Right cardiac atrium (tissue), 5 donors: ENCODE measurements at regions not wholly inside any gene's neighbourhood (a gene's known extent, or its start where the extent isn't known, plus 50 kb on each side); places are given as distances from the start of the nearest gene placed in this dataset.

Experiments used
- ATAC-seq, 2 donors: fragments of 200-7000 bp; cut with Tn5 transposase; one replicate each; pipeline versions ENCODE4 v1.8.0 to v1.9.1; 2020; ENCODE audit warnings: moderate library complexity in 2 of 2, mild to moderate bottlenecking in 1 of 2
- DNase-seq, 3 donors: peaks; one replicate each; pipeline ENCODE4 v3.0.0-alpha.2; 2020
- H3K27ac ChIP-seq: one replicate; pipeline ENCODE4 v1.5.1; 2013; ENCODE audit warnings: mild to moderate bottlenecking, low read length, control low read depth, moderate library complexity
- H3K27me3 ChIP-seq: one replicate; pipeline ENCODE4 v1.6.1; 2013; ENCODE audit not compliant: control insufficient read depth, insufficient read depth
- H3K4me1 ChIP-seq: one replicate; pipeline ENCODE4 v1.6.1; 2013; ENCODE audit warnings: low read length; ENCODE audit not compliant: control insufficient read depth, insufficient read depth
- H3K4me3 ChIP-seq: one replicate; pipeline ENCODE4 v1.5.1; 2013; ENCODE audit warnings: low read length, control low read depth
- H3K9me3 ChIP-seq: one replicate; pipeline ENCODE4 v1.6.1; 2013; ENCODE audit warnings: low read length; ENCODE audit not compliant: control insufficient read depth
- WGBS: extraction: QIAGEN DNeasy Blood & Tissue Kit; methylation state at CpG from one replicate; pipeline ENCODE4 v1.1.7; 2013; 5-methylcytosine and 5-hydroxymethylcytosine counted together
- intact Hi-C, 4 donors: fragments of 100-400 bp; cut with DNase I; formaldehyde crosslinking; loops; one replicate each; pipeline versions ENCODE4 v1.11.0 to v1.14.0; 2022 to 2023
- donor health status: healthy with polysubstance abuse.
- donor health status: DM: no; HTN: yes; CAD: no.
- donor health status: DM: no; HTN: no; CAD: no.
- donor health status: DM: no; HTN: yes; CAD: no; lungs with severe emphysema.
- donor health status: DM: yes; HTN: yes; CAD: no.

DNA sequence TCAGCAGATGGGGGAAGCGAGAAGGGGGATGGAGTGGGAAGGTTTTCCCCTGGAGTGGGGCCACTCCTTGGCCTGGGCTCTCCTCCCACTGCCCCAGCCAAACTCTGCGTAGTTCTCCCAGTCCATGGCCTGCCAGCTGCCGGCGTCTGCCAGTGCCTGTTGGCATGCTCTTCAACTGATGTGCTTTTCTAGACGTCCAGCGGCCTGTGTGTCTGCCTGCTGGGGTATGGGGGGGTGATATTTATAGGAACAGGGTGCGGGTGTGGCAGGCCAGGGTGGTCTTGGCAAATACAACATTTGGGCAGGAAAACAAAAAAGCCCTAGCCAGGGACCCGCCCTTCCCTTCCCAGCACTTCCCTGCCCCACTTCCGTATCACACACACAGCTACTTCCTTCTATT is 786.3 kb upstream of the NOVA1 start:
- ATAC-seq: no peak
- DNase-seq: peak in 2 of 3 donors; percentile 20 to 38
- H3K4me3 ChIP-seq: no peak overlapping the region
- intact Hi-C loops: no loop called here
- H3K27ac ChIP-seq: no peak overlapping the region
- 71% methylated on average over 9 of the region's 9 CpGs for WGBS
- H3K9me3 ChIP-seq: no peaks in the 10 kb centered on the region
- H3K4me1 ChIP-seq: no peaks in the 10 kb centered on the region
- no peaks in the 10 kb centered on the region for H3K27me3 ChIP-seq

DNA sequence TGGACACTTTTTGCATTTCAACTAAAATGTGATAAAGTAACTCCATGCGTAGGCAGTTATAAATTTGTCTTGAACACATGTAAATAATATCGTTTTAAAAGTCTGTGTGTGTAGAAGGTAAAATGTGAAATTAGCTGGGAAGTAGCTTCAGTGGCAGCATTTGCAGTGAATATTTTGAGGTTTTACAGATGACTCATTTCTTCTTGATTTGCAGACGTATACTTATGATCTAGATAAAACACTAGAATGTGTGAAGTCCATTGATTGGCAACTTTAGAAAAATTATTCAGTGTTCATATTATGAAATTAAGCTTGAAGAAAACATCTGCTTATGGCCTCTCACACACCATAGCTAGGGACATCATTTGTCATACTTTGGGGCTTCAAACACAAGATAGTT is 788.6 kb upstream of the NOVA1 start:
- Histone ChIP-seq H3K27ac (no peak overlapping the region), H3K4me1 (no peaks in the 10 kb centered on the region), H3K4me3 (no peak overlapping the region), H3K27me3 (no peaks in the 10 kb centered on the region), H3K9me3 (no peaks in the 10 kb centered on the region)
- 51% methylated on average over 3 of the region's 3 CpGs for WGBS
- intact Hi-C loops: no loop called here
- ATAC-seq (no peak), DNase-seq (no peak)

GRCh38 chr14:27387463-27387862 is 789.6 kb upstream of the NOVA1 start:
- no peak overlapping the region for H3K27ac ChIP-seq
- H3K9me3 ChIP-seq: no peaks in the 10 kb centered on the region
- no peaks in the 10 kb centered on the region for H3K27me3 ChIP-seq
- no peak for ATAC-seq
- WGBS: 39% methylated on average over 1 of the region's 1 CpG
- no peak overlapping the region for H3K4me3 ChIP-seq
- H3K4me1 ChIP-seq: no peaks in the 10 kb centered on the region
- intact Hi-C loops: no loop called here
- DNase-seq: no peak

- Histone ChIP-seq H3K4me1 (no peaks in the 10 kb centered on the region), H3K27ac (no peak overlapping the region), H3K9me3 (no peaks in the 10 kb centered on the region), H3K27me3 (no peaks in the 10 kb centered on the region), H3K4me3 (no peak overlapping the region)
- DNase-seq: no peak
- WGBS: 56% methylated on average over 2 of the region's 2 CpGs
- intact Hi-C loops: no loop called here
- ATAC-seq: no peak
Measured at GRCh38 chr14:27389402-27389801, 791.6 kb upstream of the NOVA1 start.

DNA sequence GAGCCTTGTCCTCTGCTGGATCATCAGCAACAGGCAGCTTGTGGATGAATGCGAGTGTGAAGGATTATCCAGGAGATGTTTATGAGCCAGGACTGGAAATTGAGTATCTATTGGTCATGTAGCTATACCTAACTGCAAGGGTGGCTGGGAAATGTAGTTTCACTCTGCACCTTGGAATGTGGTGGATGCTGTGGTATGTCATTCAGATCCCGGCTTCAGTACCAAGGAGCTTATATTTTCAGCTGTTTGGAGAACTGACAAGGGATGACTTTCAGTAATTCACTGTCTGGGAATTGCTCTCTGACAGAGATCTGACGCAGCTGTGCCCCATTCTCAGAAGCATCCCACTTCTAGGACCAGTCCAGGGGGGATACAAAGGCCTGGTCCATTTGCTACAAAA is 792.3 kb upstream of the NOVA1 start:
- intact Hi-C loops: no loop called here

DNA sequence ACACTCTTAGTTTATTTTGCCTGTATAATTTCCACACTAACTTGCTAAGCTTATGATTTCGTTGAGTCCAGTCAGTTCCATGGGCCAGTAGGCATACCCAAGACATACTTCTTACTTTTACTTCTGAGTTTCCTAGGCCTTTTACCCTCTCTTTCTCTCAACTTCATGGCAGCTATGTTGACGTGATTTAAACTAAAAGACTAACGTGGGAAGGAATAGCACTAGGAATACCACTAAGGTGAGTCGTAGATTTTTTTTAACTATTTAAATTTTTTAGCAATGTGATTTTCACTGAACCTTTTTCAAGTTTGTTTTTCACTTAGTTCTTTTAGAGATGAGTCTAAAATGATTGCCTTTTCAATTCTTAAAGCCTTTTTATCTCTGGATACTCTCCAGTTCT is 793.5 kb upstream of the NOVA1 start:
- intact Hi-C loops: no loop called here
- H3K27ac ChIP-seq: no peak overlapping the region
- H3K9me3 ChIP-seq: no peaks in the 10 kb centered on the region
- H3K4me1 ChIP-seq: no peaks in the 10 kb centered on the region
- DNase-seq (no peak), ATAC-seq (no peak)
- no peaks in the 10 kb centered on the region for H3K27me3 ChIP-seq
- no peak overlapping the region for H3K4me3 ChIP-seq
- WGBS: 75% methylated on average over 4 of the region's 4 CpGs

More for the DNA sequence above, 792.3 kb upstream of the NOVA1 start:
- H3K9me3 ChIP-seq: no peaks in the 10 kb centered on the region
- ATAC-seq (no peak), DNase-seq (no peak)
- H3K27me3 ChIP-seq: no peaks in the 10 kb centered on the region
- 67% methylated on average over 3 of the region's 3 CpGs for WGBS
- H3K4me3 ChIP-seq: no peak overlapping the region
- H3K27ac ChIP-seq: no peak overlapping the region
- H3K4me1 ChIP-seq: no peaks in the 10 kb centered on the region

- H3K4me1 ChIP-seq: no peaks in the 10 kb centered on the region
- H3K9me3 ChIP-seq: no peaks in the 10 kb centered on the region
- ATAC-seq (no peak), DNase-seq (no peak)
- no peak overlapping the region for H3K4me3 ChIP-seq
- no peaks in the 10 kb centered on the region for H3K27me3 ChIP-seq
- intact Hi-C loops: no loop called here
- 78% methylated on average over 1 of the region's 1 CpG for WGBS
- no peak overlapping the region for H3K27ac ChIP-seq
Measured at GRCh38 chr14:27392153-27392552, 794.3 kb upstream of the NOVA1 start.

- no peak overlapping the region for H3K27ac ChIP-seq
- 57% methylated on average over 2 of the region's 2 CpGs for WGBS
- no peaks in the 10 kb centered on the region for H3K4me1 ChIP-seq
- DNase-seq (no peak), ATAC-seq (no peak)
- no peaks in the 10 kb centered on the region for H3K9me3 ChIP-seq
- intact Hi-C loops: no loop called here
- no peak overlapping the region for H3K4me3 ChIP-seq
- H3K27me3 ChIP-seq: no peaks in the 10 kb centered on the region
Measured at GRCh38 chr14:27409944-27410343, 812.1 kb upstream of the NOVA1 start.

GRCh38 chr14:27410981-27411380 is 813.1 kb upstream of the NOVA1 start:
- 40% methylated on average over 1 of the region's 1 CpG for WGBS
- ATAC-seq: no peak
- peak in 1 of 3 donors; percentile 14 for DNase-seq
- Histone ChIP-seq H3K4me3 (no peak overlapping the region), H3K9me3 (no peaks in the 10 kb centered on the region), H3K27me3 (no peaks in the 10 kb centered on the region), H3K4me1 (no peaks in the 10 kb centered on the region), H3K27ac (no peak overlapping the region)
- intact Hi-C loops: no loop called here

DNA sequence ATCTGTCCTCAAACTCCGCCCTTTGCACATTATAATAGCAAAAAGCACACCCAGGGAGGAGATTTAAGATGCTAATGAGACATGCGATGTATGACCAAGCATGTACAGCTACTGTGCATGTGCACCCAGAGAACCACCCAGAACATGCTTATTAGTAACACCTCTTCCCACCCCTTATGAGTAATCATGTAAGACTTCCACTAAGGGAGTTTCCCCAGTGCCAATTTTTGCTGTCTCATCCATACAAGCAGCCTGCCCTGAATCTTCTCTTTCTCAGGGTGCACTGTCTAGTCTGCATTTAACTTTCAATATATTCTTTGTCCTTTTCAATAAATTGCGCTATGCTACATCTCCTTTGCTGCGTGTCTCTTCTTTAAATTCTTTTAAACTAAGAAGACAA is 830.0 kb upstream of the NOVA1 start:
- DNase-seq: no peak
- Histone ChIP-seq H3K4me3 (no peak overlapping the region), H3K4me1 (no peaks in the 10 kb centered on the region), H3K27ac (no peak overlapping the region), H3K9me3 (no peaks in the 10 kb centered on the region), H3K27me3 (no peaks in the 10 kb centered on the region)
- 87% methylated on average over 4 of the region's 4 CpGs for WGBS
- intact Hi-C loops: no loop called here
- ATAC-seq: no peak

DNA sequence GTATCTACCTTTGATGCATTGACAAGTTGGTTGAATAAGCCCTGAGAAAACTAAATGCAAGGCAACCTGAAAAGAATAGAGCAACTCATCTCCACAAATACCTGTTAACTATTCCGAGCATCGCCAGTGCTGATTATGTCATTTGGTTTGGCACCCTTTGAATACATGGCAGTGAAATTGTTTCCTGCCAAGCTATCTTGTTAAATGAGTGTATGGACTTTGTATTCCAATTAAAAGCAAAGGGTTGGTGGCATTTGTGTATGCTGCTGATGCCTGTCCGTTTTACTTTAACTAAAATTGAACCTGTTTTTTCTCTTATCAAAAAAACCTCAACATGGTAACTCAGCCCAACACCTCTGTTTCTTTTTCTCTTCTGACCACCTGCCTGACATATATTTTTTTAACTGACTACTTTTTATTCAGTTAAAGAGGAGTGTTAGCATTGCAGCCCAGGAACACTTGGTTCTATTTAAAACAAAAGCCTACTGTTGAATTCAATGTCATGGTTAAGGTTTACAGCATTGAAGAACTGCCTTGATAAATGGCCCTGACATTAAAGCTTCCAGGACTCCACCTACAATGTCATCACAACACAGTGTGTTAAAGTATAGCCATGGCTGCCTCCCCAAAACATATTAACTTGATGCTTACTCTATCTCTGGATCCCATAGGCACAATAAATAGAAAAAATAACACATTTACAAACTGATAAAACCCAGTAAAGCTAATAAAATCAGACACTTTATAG is 838.3 kb upstream of the NOVA1 start:
- intact Hi-C loops: no loop called here
- Histone ChIP-seq H3K4me1 (no peaks in the 10 kb centered on the region), H3K27ac (no peak overlapping the region), H3K9me3 (no peaks in the 10 kb centered on the region), H3K4me3 (no peak overlapping the region), H3K27me3 (no peaks in the 10 kb centered on the region)
- WGBS: 77% methylated on average over 3 of the region's 3 CpGs
- DNase-seq (no peak), ATAC-seq (no peak)

- no peak overlapping the region for H3K27ac ChIP-seq
- no peak overlapping the region for H3K4me3 ChIP-seq
- H3K9me3 ChIP-seq: no peaks in the 10 kb centered on the region
- no peak for ATAC-seq
- H3K4me1 ChIP-seq: no peaks in the 10 kb centered on the region
- no peak for DNase-seq
- no peaks in the 10 kb centered on the region for H3K27me3 ChIP-seq
- intact Hi-C loops: loop anchor here in 1 of 4 donors (10.0 kb wide), 1 partner anchor 60 kb away; no protein-coding TSS in a partner anchor
Measured at GRCh38 chr14:27484633-27485032, 886.8 kb upstream of the NOVA1 start.
